H9 (cell line): ENCODE measurements at regions not wholly inside any gene's neighbourhood (a gene's known extent, or its start where the extent isn't known, plus 50 kb on each side); places are given as distances from the start of the nearest gene placed in this dataset.
A peak's percentile ranks its signal among the peaks of the same experiment; 100 is the strongest.

Experiments
- DNase-seq: peaks from one replicate; pipeline ENCODE4 v3.0.0-alpha.2; 2017
- H2AFZ ChIP-seq: one replicate; pipeline ENCODE4 v1.6.1; 2013; ENCODE audit warnings: mild to moderate bottlenecking, low read length, control low read depth, moderate library complexity
- H2AK5ac ChIP-seq: 2 replicates; pipeline ENCODE4 v1.6.1; 2013; ENCODE audit warnings: low read length, control low read depth, mixed read lengths; ENCODE audit not compliant: insufficient read length
- H2BK120ac ChIP-seq: one replicate; pipeline ENCODE4 v1.6.1; 2013; ENCODE audit warnings: low read depth, mild to moderate bottlenecking, low read length, control low read depth, inconsistent platforms; ENCODE audit not compliant: poor library complexity, severe bottlenecking
- H2BK12ac ChIP-seq: 2 replicates; pipeline ENCODE4 v1.6.1; 2013; ENCODE audit warnings: low read length, control low read depth, mixed read lengths, low read depth; ENCODE audit not compliant: insufficient read length
- H2BK15ac ChIP-seq: 2 replicates; pipeline ENCODE4 v1.6.1; 2013; ENCODE audit warnings: low read depth, low read length, control low read depth
- H2BK20ac ChIP-seq: one replicate; pipeline ENCODE4 v1.6.1; 2013; ENCODE audit warnings: low read depth, mild to moderate bottlenecking, low read length, control low read depth, inconsistent platforms; ENCODE audit not compliant: poor library complexity, severe bottlenecking
- H2BK5ac ChIP-seq: 2 replicates; pipeline ENCODE4 v1.6.1; 2013; ENCODE audit warnings: low read length, control low read depth, mixed read lengths; ENCODE audit not compliant: insufficient read length
- H3K14ac ChIP-seq: 2 replicates; pipeline ENCODE4 v1.6.1; 2013; ENCODE audit warnings: low read length, control low read depth; ENCODE audit not compliant: insufficient read depth
- H3K18ac ChIP-seq: 2 replicates; pipeline ENCODE4 v1.6.1; 2013; ENCODE audit warnings: low read depth, mild to moderate bottlenecking, mixed read lengths, low read length, control low read depth; ENCODE audit not compliant: insufficient read length
- H3K23ac ChIP-seq: 2 replicates; pipeline ENCODE4 v1.6.1; 2013; ENCODE audit warnings: low read length, control low read depth, mixed read lengths, low read depth; ENCODE audit not compliant: insufficient read length
- H3K23me2 ChIP-seq: 2 replicates; pipeline ENCODE4 v1.6.1; 2013; ENCODE audit warnings: low read depth, mild to moderate bottlenecking, mixed read lengths, low read length, control low read depth; ENCODE audit not compliant: insufficient read length, poor library complexity, severe bottlenecking
- H3K27ac ChIP-seq: 2 replicates; pipeline ENCODE4 v1.5.1; 2013; ENCODE audit warnings: low read length, control low read depth, mixed read lengths, low read depth; ENCODE audit not compliant: insufficient read length
- H3K27me3 ChIP-seq: 2 replicates; pipeline ENCODE4 v1.6.1; 2013; ENCODE audit warnings: low read length, control low read depth, inconsistent platforms; ENCODE audit not compliant: insufficient read depth
- H3K4ac ChIP-seq: 2 replicates; pipeline ENCODE4 v1.6.1; 2013; ENCODE audit warnings: low read depth, mild to moderate bottlenecking, control low read depth, inconsistent platforms, low read length, moderate library complexity
- H3K4me1 ChIP-seq: 2 replicates; pipeline ENCODE4 v1.6.1; 2013; ENCODE audit warnings: low read length, control low read depth, inconsistent platforms; ENCODE audit not compliant: insufficient read depth
- H3K4me2 ChIP-seq: 2 replicates; pipeline ENCODE4 v1.6.1; 2013; ENCODE audit warnings: low read length, control low read depth, mixed read lengths; ENCODE audit not compliant: insufficient read length, insufficient read depth
- H3K56ac ChIP-seq: 2 replicates; pipeline ENCODE4 v1.6.1; 2013; ENCODE audit warnings: low read depth, mild to moderate bottlenecking, mixed read lengths, low read length, control low read depth; ENCODE audit not compliant: insufficient read length
- H3K79me1 ChIP-seq: 2 replicates; pipeline ENCODE4 v1.6.1; 2013; ENCODE audit warnings: low read depth, mild to moderate bottlenecking, moderate library complexity, low read length, control low read depth, inconsistent platforms; ENCODE audit not compliant: insufficient read depth, poor library complexity, severe bottlenecking
- H3K79me2 ChIP-seq: 2 replicates; pipeline ENCODE4 v1.6.1; 2013; ENCODE audit warnings: low read length, control low read depth, inconsistent platforms; ENCODE audit not compliant: insufficient read depth
- H3K9ac ChIP-seq: 2 replicates; pipeline ENCODE4 v1.6.1; 2013; ENCODE audit warnings: low read length, control low read depth, mixed read lengths; ENCODE audit not compliant: insufficient read length; ENCODE audit errors: extremely low read depth
- H3K9me3 ChIP-seq: one replicate; pipeline ENCODE4 v1.6.1; 2013; ENCODE audit warnings: low read depth, low read length, inconsistent platforms; ENCODE audit not compliant: control insufficient read depth
- H3T11ph ChIP-seq: one replicate; pipeline ENCODE4 v1.6.1; 2013; ENCODE audit warnings: mild to moderate bottlenecking, low read length, control low read depth, inconsistent platforms
- H4K20me1 ChIP-seq: one replicate; pipeline ENCODE4 v1.6.1; 2013; ENCODE audit not compliant: control insufficient read depth, insufficient read length, insufficient read depth
- H4K5ac ChIP-seq: 2 replicates; pipeline ENCODE4 v1.6.1; 2013; ENCODE audit warnings: low read depth, mild to moderate bottlenecking, mixed read lengths, low read length, control low read depth; ENCODE audit not compliant: insufficient read length
- H4K8ac ChIP-seq: replicated peaks from 2 replicates; pipeline ENCODE4 v1.6.1; 2013; ENCODE audit warnings: low read length, control low read depth, mixed read lengths, low read depth; ENCODE audit not compliant: insufficient read length
- H4K91ac ChIP-seq: 2 replicates; pipeline ENCODE4 v1.6.1; 2013; ENCODE audit warnings: low read depth, mild to moderate bottlenecking, moderate library complexity, mixed read lengths, low read length, control low read depth; ENCODE audit not compliant: insufficient read length
- H3K27ac Mint-ChIP-seq, 3 experiments: 2 replicates in 2 of 3; 3 replicates in 1 of 3; pipeline ENCODE4 v1.8.0; 2020 to 2021; ENCODE audit warnings: mixed read lengths in 3 of 3, mild to moderate bottlenecking in 1 of 3, moderate library complexity in 1 of 3
- H3K27me3 Mint-ChIP-seq: 2 replicates; pipeline ENCODE4 v1.8.0; 2021; ENCODE audit warnings: low read depth, mild to moderate bottlenecking, moderate library complexity, mixed read lengths
- H3K36me3 Mint-ChIP-seq, 3 experiments: 2 replicates in 2 of 3; 3 replicates in 1 of 3; pipeline ENCODE4 v1.8.0; 2020 to 2021; ENCODE audit warnings: low read depth in 3 of 3, mixed read lengths in 3 of 3; ENCODE audit not compliant: insufficient read depth in 1 of 3
- H3K4me1 Mint-ChIP-seq, 2 experiments: 2 replicates each; pipeline ENCODE4 v1.8.0; 2020; ENCODE audit warnings: mixed read lengths in 2 of 2
- H3K4me3 Mint-ChIP-seq, 2 experiments: 2 replicates in 1 of 2; 3 replicates in 1 of 2; pipeline ENCODE4 v1.8.0; 2020 to 2021; ENCODE audit warnings: mild to moderate bottlenecking in 2 of 2, mixed read lengths in 2 of 2, moderate library complexity in 1 of 2
- H3K9me3 Mint-ChIP-seq, 2 experiments: 2 replicates in 1 of 2; 3 replicates in 1 of 2; pipeline ENCODE4 v1.8.0; 2020; ENCODE audit warnings: mild to moderate bottlenecking in 2 of 2, mixed read lengths in 2 of 2, moderate library complexity in 1 of 2
- WGBS: extraction: QIAGEN DNeasy Blood & Tissue Kit; methylation state at CpG from one replicate; pipeline ENCODE4 v1.1.7; 2013; ENCODE audit warnings: missing lambda C conversion rate, low lambda C conversion rate, mixed read lengths; ENCODE audit not compliant: insufficient read length; ENCODE audit errors: extremely low coverage; 5-methylcytosine and 5-hydroxymethylcytosine counted together
- TF ChIP-seq, protein P1 (sequence below): fragments of 200-600 bp; sonication (generic); conservative IDR thresholded peaks from 3 replicates; pipeline ENCODE4 v1.8.0; 2021; ENCODE audit warnings: antibody characterized with exemption, mild to moderate bottlenecking

DNA sequence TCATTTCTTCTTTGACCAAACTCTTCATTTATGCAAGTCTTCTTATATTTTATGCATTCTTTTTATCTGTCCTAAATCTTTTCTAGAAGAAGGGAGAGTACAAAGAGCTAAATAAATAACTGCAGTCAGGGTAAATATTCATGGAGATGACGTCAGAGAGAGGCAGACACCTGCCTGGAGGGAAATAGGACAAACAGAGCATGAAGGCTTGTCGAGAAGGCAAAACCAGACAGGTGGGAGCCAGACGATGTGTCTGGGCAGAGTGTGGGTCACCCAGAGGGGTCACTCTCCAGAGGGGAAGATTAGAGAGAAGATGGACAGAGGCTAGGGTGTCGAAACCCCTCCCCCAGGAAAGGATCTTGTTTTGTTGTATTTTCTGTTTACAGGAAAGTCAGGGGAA lies 78.3 kb upstream of the RPL38 start:
- H3K9ac ChIP-seq, result no peak overlapping the region
- no peaks in the 10 kb centered on the region for H3K23me2 ChIP-seq
- H3K23ac ChIP-seq, result no peak overlapping the region
- H3K14ac ChIP-seq, result no peak overlapping the region
- DNase-seq, result peak; percentile 13
- no peaks in the 10 kb centered on the region for H4K20me1 ChIP-seq
- no peak overlapping the region for H4K91ac ChIP-seq
- TF ChIP-seq, protein P1, sequence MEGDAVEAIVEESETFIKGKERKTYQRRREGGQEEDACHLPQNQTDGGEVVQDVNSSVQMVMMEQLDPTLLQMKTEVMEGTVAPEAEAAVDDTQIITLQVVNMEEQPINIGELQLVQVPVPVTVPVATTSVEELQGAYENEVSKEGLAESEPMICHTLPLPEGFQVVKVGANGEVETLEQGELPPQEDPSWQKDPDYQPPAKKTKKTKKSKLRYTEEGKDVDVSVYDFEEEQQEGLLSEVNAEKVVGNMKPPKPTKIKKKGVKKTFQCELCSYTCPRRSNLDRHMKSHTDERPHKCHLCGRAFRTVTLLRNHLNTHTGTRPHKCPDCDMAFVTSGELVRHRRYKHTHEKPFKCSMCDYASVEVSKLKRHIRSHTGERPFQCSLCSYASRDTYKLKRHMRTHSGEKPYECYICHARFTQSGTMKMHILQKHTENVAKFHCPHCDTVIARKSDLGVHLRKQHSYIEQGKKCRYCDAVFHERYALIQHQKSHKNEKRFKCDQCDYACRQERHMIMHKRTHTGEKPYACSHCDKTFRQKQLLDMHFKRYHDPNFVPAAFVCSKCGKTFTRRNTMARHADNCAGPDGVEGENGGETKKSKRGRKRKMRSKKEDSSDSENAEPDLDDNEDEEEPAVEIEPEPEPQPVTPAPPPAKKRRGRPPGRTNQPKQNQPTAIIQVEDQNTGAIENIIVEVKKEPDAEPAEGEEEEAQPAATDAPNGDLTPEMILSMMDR, result no peak
- H3K79me2 ChIP-seq, result no peaks in the 10 kb centered on the region
- no peak overlapping the region for H3K18ac ChIP-seq
- H2BK5ac ChIP-seq, result no peak overlapping the region
- no peak overlapping the region for H3K27ac Mint-ChIP-seq
- no peak overlapping the region for H4K5ac ChIP-seq
- no peak overlapping the region for H2BK120ac ChIP-seq
- H3K36me3 Mint-ChIP-seq, result peaks cover 0 to 8% (median 2%) of the 10 kb centered on the region in 3 experiments; a peak in 3 of 7 replicates
- H3K9me3 Mint-ChIP-seq, result peaks cover 8 to 11% of the 10 kb centered on the region in 2 experiments
- no peak overlapping the region for H2BK15ac ChIP-seq
- H3K79me1 ChIP-seq, result no peaks in the 10 kb centered on the region
- H4K8ac ChIP-seq, result no peak overlapping the region
- peaks cover 7% of the 10 kb centered on the region for H3K27me3 Mint-ChIP-seq
- no CpG with 5 or more reads among the region's 4 CpGs for WGBS
- H2BK12ac ChIP-seq, result no peak overlapping the region
- H3K4me2 ChIP-seq, result no peak overlapping the region
- no peaks in the 10 kb centered on the region for H3K9me3 ChIP-seq
- H2BK20ac ChIP-seq, result no peak overlapping the region
- no peak overlapping the region for H3K27ac ChIP-seq
- no peak overlapping the region for H3T11ph ChIP-seq
- no peaks in the 10 kb centered on the region for H3K27me3 ChIP-seq
- no peak overlapping the region for H3K4ac ChIP-seq
- H3K4me3 Mint-ChIP-seq, result no peak overlapping the region
- no peak overlapping the region for H2AFZ ChIP-seq
- no peak overlapping the region for H2AK5ac ChIP-seq
- peaks cover 5% of the 10 kb centered on the region; the same call in 1 of the 2 replicates for H3K4me1 ChIP-seq
- H3K4me1 Mint-ChIP-seq, result peaks cover 9 to 20% of the 10 kb centered on the region in 2 experiments
- no peak overlapping the region for H3K56ac ChIP-seq
